Tibial nerve (tissue), 4 donors: ENCODE measurements at regions not wholly inside any gene's neighbourhood (a gene's known extent, or its start where the extent isn't known, plus 50 kb on each side); places are given as distances from the start of the nearest gene placed in this dataset.

ENCODE experiments used
- DNase-seq, 2 donors: peaks; one replicate each; pipeline ENCODE4 v3.0.0-alpha.2; 2019; ENCODE audit warnings: low spot score in 2 of 2
- H3K27ac ChIP-seq, 4 donors: fragments of 200-600 bp; sonication (generic) in 3 of 4; one replicate each; pipeline ENCODE4 v1.5.1; 2017 to 2019; ENCODE audit warnings: mild to moderate bottlenecking in 1 of 4
- H3K27me3 ChIP-seq, 2 donors: fragments of 200-600 bp; sonication (generic) in 1 of 2; one replicate each; pipeline versions ENCODE4 v1.5.1 to v1.6.0; 2017 to 2019
- H3K36me3 ChIP-seq, 3 donors: fragments of 200-600 bp; sonication (generic); one replicate each; pipeline ENCODE4 v1.5.1; 2018 to 2019
- H3K4me1 ChIP-seq, 4 donors: fragments of 200-600 bp; sonication (generic) in 3 of 4; one replicate each; pipeline ENCODE4 v1.5.1; 2017 to 2019
- H3K4me3 ChIP-seq, 4 donors: fragments of 200-600 bp; sonication (generic) in 3 of 4; one replicate each; pipeline ENCODE4 v1.5.1; 2017 to 2019; ENCODE audit warnings: mild to moderate bottlenecking in 1 of 4, moderate library complexity in 1 of 4
- H3K9me3 ChIP-seq, 4 donors: fragments of 200-600 bp; sonication (generic) in 3 of 4; one replicate each; pipeline ENCODE4 v1.5.1; 2017 to 2019
- CTCF ChIP-seq, 5 experiments: fragments of 200-600 bp in 3 of 5; fragments of 450-650 bp in 2 of 5; sonication (generic) in 3 of 5; IDR thresholded peaks; one replicate each; pipeline ENCODE4 v1.5.1; 2016 to 2019; ENCODE audit warnings: antibody characterized with exemption in 5 of 5, mild to moderate bottlenecking in 3 of 5, moderate library complexity in 2 of 5
- EP300 ChIP-seq, 2 donors: sonication (generic); formaldehyde crosslinking; IDR thresholded peaks; one replicate each; pipeline ENCODE4 v1.6.1; 2017; ENCODE audit warnings: antibody characterized with exemption in 2 of 2, mild to moderate bottlenecking in 1 of 2
- POLR2A ChIP-seq, 2 donors: fragments of 450-650 bp; IDR thresholded peaks; one replicate each; pipeline ENCODE4 v1.6.1; 2017; ENCODE audit warnings: antibody characterized with exemption in 2 of 2, mild to moderate bottlenecking in 2 of 2, moderate library complexity in 2 of 2
- WGBS, 2 donors: methylation state at CpG; one replicate each; pipeline ENCODE4 v1.1.5; 2018; 5-methylcytosine and 5-hydroxymethylcytosine counted together

GRCh38 chr12:5262885-5263284, 169.0 kb upstream of the NTF3 start:
- Histone ChIP-seq H3K4me1 (no peaks in the 10 kb centered on the region), H3K27ac (no peak overlapping the region), H3K36me3 (no peaks in the 10 kb centered on the region), H3K27me3 (no peaks in the 10 kb centered on the region), H3K4me3 (no peak overlapping the region), H3K9me3 (no peaks in the 10 kb centered on the region)
- TF ChIP-seq CTCF (IDR thresholded peaks at IDR 0.05): no peak
- WGBS, 2 donors: 26 to 33% methylated on average over 2 of the region's 2 CpGs
- DNase-seq: no peak

GRCh38 chr12:5264006-5264405, 167.9 kb upstream of the NTF3 start:
- H3K4me1 ChIP-seq: no peaks in the 10 kb centered on the region
- H3K36me3 ChIP-seq: no peaks in the 10 kb centered on the region
- TF ChIP-seq EP300 (IDR thresholded peaks at IDR 0.05) (no peak), POLR2A (IDR thresholded peaks at IDR 0.05) (no peak), CTCF (IDR thresholded peaks at IDR 0.05) (no peak)
- H3K27ac ChIP-seq: no peak overlapping the region
- no peaks in the 10 kb centered on the region for H3K27me3 ChIP-seq
- no peak for DNase-seq
- H3K9me3 ChIP-seq: no peaks in the 10 kb centered on the region
- 64 to 71% methylated on average over 2 of the region's 2 CpGs for WGBS, 2 donors
- H3K4me3 ChIP-seq: no peak overlapping the region

- Histone ChIP-seq H3K27me3 (no peaks in the 10 kb centered on the region), H3K36me3 (no peaks in the 10 kb centered on the region), H3K9me3 (no peaks in the 10 kb centered on the region), H3K27ac (no peak overlapping the region), H3K4me3 (no peak overlapping the region), H3K4me1 (no peaks in the 10 kb centered on the region)
- no peak for DNase-seq
- 78 to 82% methylated on average over 9 of the region's 9 CpGs for WGBS, 2 donors
- TF ChIP-seq EP300 (IDR thresholded peaks at IDR 0.05) (no peak), CTCF (IDR thresholded peaks at IDR 0.05) (no peak), POLR2A (IDR thresholded peaks at IDR 0.05) (no peak)
Measured at GRCh38 chr12:5267603-5268423, 164.1 kb upstream of the NTF3 start.

- TF ChIP-seq CTCF (IDR thresholded peaks at IDR 0.05) (no peak), POLR2A (IDR thresholded peaks at IDR 0.05) (no peak), EP300 (IDR thresholded peaks at IDR 0.05) (no peak)
Measured at GRCh38 chr12:5268424-5269210, 163.3 kb upstream of the NTF3 start.

GRCh38 chr12:5269846-5270245, 162.1 kb upstream of the NTF3 start:
- 91 to 94% methylated on average over 3 of the region's 3 CpGs for WGBS, 2 donors
- TF ChIP-seq EP300 (IDR thresholded peaks at IDR 0.05) (no peak), CTCF (IDR thresholded peaks at IDR 0.05) (no peak), POLR2A (IDR thresholded peaks at IDR 0.05) (no peak)
- no peaks in the 10 kb centered on the region for H3K9me3 ChIP-seq
- no peaks in the 10 kb centered on the region for H3K36me3 ChIP-seq
- no peaks in the 10 kb centered on the region for H3K4me1 ChIP-seq
- H3K4me3 ChIP-seq: no peak overlapping the region
- H3K27me3 ChIP-seq: no peaks in the 10 kb centered on the region
- no peak for DNase-seq
- H3K27ac ChIP-seq: no peak overlapping the region

More at GRCh38 chr12:5268424-5269210, 163.3 kb upstream of the NTF3 start:
- H3K4me1 ChIP-seq: no peaks in the 10 kb centered on the region
- H3K27me3 ChIP-seq: no peaks in the 10 kb centered on the region
- WGBS, 2 donors: 85 to 90% methylated on average over 6 of the region's 6 CpGs
- no peak overlapping the region for H3K27ac ChIP-seq
- no peak overlapping the region for H3K4me3 ChIP-seq
- no peaks in the 10 kb centered on the region for H3K9me3 ChIP-seq
- DNase-seq: no peak
- H3K36me3 ChIP-seq: no peaks in the 10 kb centered on the region
